GM23338 (cell line): ENCODE measurements at regions not wholly inside any gene's neighbourhood (a gene's known extent, or its start where the extent isn't known, plus 50 kb on each side); places are given as distances from the start of the nearest gene placed in this dataset.

ENCODE experiments used
- ATAC-seq: fragments of 200-7000 bp; cut with Tn5 transposase; 3 replicates; pipeline ENCODE4 v1.9.1; 2020
- DNase-seq: peaks from one replicate; pipeline ENCODE4 v3.0.0-alpha.2; 2015; ENCODE audit warnings: low spot score
- H2AFZ ChIP-seq: fragments of 200-600 bp; sonication (generic); 2 replicates; pipeline ENCODE4 v1.8.0; 2016; ENCODE audit warnings: antibody characterized with exemption, mild to moderate bottlenecking, moderate library complexity
- H3F3A ChIP-seq: fragments of 200-600 bp; sonication (generic); replicated peaks from 2 replicates; pipeline ENCODE4 v1.8.0; 2017; ENCODE audit warnings: antibody characterized with exemption, mixed run types, low read depth
- H3K27ac ChIP-seq: fragments of 200-600 bp; sonication (generic); 2 replicates; pipeline ENCODE4 v1.6.1; 2016; ENCODE audit warnings: low read depth
- H3K27me3 ChIP-seq: fragments of 200-600 bp; sonication (generic); 2 replicates; pipeline ENCODE4 v1.8.0; 2016; ENCODE audit warnings: mild to moderate bottlenecking, mixed run types, moderate library complexity; ENCODE audit not compliant: insufficient read depth
- H3K36me3 ChIP-seq: fragments of 200-600 bp; sonication (generic); 2 replicates; pipeline ENCODE4 v1.8.0; 2016; ENCODE audit warnings: mild to moderate bottlenecking; ENCODE audit not compliant: insufficient read depth
- H3K4me1 ChIP-seq: fragments of 200-600 bp; sonication (generic); 2 replicates; pipeline ENCODE4 v1.8.0; 2016; ENCODE audit warnings: mild to moderate bottlenecking, moderate library complexity; ENCODE audit not compliant: insufficient read depth
- H3K4me2 ChIP-seq: fragments of 200-600 bp; sonication (generic); 2 replicates; pipeline ENCODE4 v1.7.1; 2017; ENCODE audit warnings: mixed run types
- H3K4me3 ChIP-seq: fragments of 200-600 bp; sonication (generic); 2 replicates; pipeline ENCODE4 v1.6.1; 2016; ENCODE audit warnings: mixed run types
- H3K79me2 ChIP-seq: fragments of 200-600 bp; sonication (generic); replicated peaks from 2 replicates; pipeline ENCODE4 v1.8.0; 2017; ENCODE audit warnings: mild to moderate bottlenecking; ENCODE audit not compliant: insufficient read depth
- H3K9me2 ChIP-seq: fragments of 200-600 bp; sonication (generic); 2 replicates; pipeline ENCODE4 v1.8.0; 2017; ENCODE audit not compliant: insufficient read depth
- H4K20me1 ChIP-seq: fragments of 200-600 bp; sonication (generic); replicated peaks from 2 replicates; pipeline ENCODE4 v1.8.0; 2017; ENCODE audit warnings: mild to moderate bottlenecking; ENCODE audit not compliant: insufficient read depth
- H3K27ac Mint-ChIP-seq: 2 replicates; pipeline ENCODE4 v1.8.0; 2020; ENCODE audit warnings: inconsistent platforms, mild to moderate bottlenecking, moderate library complexity, mixed read lengths
- H3K27me3 Mint-ChIP-seq: 3 replicates; pipeline ENCODE4 v1.8.0; 2022; ENCODE audit warnings: low read depth, mild to moderate bottlenecking, moderate library complexity, mixed read lengths, inconsistent platforms; ENCODE audit not compliant: insufficient read depth, poor library complexity
- H3K36me3 Mint-ChIP-seq: 3 replicates; pipeline ENCODE4 v1.8.0; 2021; ENCODE audit warnings: low read depth, mild to moderate bottlenecking, inconsistent platforms, moderate library complexity, mixed read lengths
- H3K4me1 Mint-ChIP-seq: 3 replicates; pipeline ENCODE4 v1.8.0; 2020; ENCODE audit warnings: mild to moderate bottlenecking, inconsistent platforms, mixed read lengths
- H3K4me3 Mint-ChIP-seq: 3 replicates; pipeline ENCODE4 v1.8.0; 2021; ENCODE audit warnings: moderate library complexity, mild to moderate bottlenecking, inconsistent platforms, mixed read lengths
- H3K9me3 Mint-ChIP-seq: 3 replicates; pipeline ENCODE4 v1.8.0; 2020; ENCODE audit warnings: moderate library complexity, mild to moderate bottlenecking, inconsistent platforms, mixed read lengths
- CREB1 ChIP-seq: fragments of 250-450 bp; sonication (Bioruptor Pico); IDR thresholded peaks from 2 replicates; pipeline ENCODE4 v1.5.0; 2020; ENCODE audit warnings: low read depth, mild to moderate bottlenecking, moderate library complexity
- ETS1 ChIP-seq: IDR thresholded peaks from 2 replicates; pipeline ENCODE4 v1.6.1; 2016; ENCODE audit warnings: antibody characterized with exemption
- EZH2 ChIP-seq: fragments of 200-600 bp; sonication (generic); IDR thresholded peaks from one replicate; pipeline ENCODE4 v1.8.0; 2017; ENCODE audit warnings: antibody characterized with exemption, mild to moderate bottlenecking, low read depth; ENCODE audit not compliant: unreplicated experiment
- EZH2phosphoT487 ChIP-seq: fragments of 200-600 bp; sonication (generic); IDR thresholded peaks from one replicate; pipeline ENCODE4 v1.8.1; 2018; ENCODE audit warnings: antibody characterized with exemption; ENCODE audit not compliant: unreplicated experiment
- JUNB ChIP-seq: IDR thresholded peaks from one replicate; pipeline ENCODE4 v1.6.1; 2016; ENCODE audit warnings: antibody characterized with exemption; ENCODE audit not compliant: unreplicated experiment
- POLR2AphosphoS5 ChIP-seq: IDR thresholded peaks from 2 replicates; pipeline ENCODE4 v1.6.1; 2016; ENCODE audit warnings: antibody characterized with exemption, low read depth
- STAT1 ChIP-seq: IDR thresholded peaks from one replicate; pipeline ENCODE4 v1.6.1; 2016; ENCODE audit warnings: antibody characterized with exemption; ENCODE audit not compliant: unreplicated experiment
- ZNF114 ChIP-seq: fragments of 250-450 bp; sonication (Bioruptor Pico); IDR thresholded peaks from 2 replicates; pipeline ENCODE4 v1.5.0; 2020; ENCODE audit warnings: mild to moderate bottlenecking, moderate library complexity
- ZNF331 ChIP-seq: fragments of 250-450 bp; sonication (Bioruptor Pico); IDR thresholded peaks from 2 replicates; pipeline ENCODE4 v1.5.0; 2020; ENCODE audit warnings: low read depth, mild to moderate bottlenecking, moderate library complexity
- TF ChIP-seq, protein P1 (sequence below): IDR thresholded peaks from one replicate; pipeline ENCODE4 v1.6.1; 2018; ENCODE audit warnings: antibody characterized with exemption; ENCODE audit not compliant: unreplicated experiment

DNA sequence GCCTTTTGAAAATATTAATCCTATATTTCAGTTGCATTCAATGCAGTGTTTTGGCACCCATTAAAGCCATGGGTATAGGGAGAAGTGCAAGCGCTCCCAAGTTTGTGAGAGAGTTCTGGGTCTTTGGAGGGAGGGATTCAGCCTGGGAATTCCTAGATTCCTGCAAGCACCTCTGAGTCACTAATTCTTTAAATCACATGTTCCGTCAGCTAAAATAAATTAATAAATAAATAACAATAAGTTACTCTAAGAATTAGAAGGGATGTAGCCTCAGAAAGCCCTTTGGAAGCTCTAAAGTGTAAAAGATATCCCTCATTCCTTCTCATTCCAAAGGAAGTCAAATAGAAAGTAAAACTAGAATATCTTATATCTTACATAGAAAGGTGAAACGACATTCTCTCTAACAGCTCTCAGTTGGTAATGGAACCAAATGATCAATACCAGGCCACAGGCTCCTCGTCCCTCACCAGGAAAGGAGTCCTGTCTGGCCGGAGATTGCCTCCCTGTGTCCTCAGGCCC lies 222.4 kb upstream of the RBBP8 start:
- Histone ChIP-seq H3K36me3 (no peaks in the 10 kb centered on the region), H3K4me3 (no peak overlapping the region), H3K9me2 (peaks cover 4% of the 10 kb centered on the region; the same call in 1 of the 2 replicates), H3K27ac (no peak overlapping the region), H3K4me2 (peak overlapping the region; percentile 58), H3K27me3 (no peaks in the 10 kb centered on the region), H3F3A (no peaks in the 10 kb centered on the region), H3K79me2 (no peaks in the 10 kb centered on the region), H3K4me1 (peaks cover 5% of the 10 kb centered on the region; the same call in 1 of the 2 replicates), H2AFZ (peak overlapping the region; percentile 81; the same call in 1 of the 2 replicates), H4K20me1 (no peaks in the 10 kb centered on the region)
- TF ChIP-seq EZH2 (no peak), STAT1 (no peak), ZNF114 (CRISPR knock-in tag) (no peak)
- TF ChIP-seq, protein P1, sequence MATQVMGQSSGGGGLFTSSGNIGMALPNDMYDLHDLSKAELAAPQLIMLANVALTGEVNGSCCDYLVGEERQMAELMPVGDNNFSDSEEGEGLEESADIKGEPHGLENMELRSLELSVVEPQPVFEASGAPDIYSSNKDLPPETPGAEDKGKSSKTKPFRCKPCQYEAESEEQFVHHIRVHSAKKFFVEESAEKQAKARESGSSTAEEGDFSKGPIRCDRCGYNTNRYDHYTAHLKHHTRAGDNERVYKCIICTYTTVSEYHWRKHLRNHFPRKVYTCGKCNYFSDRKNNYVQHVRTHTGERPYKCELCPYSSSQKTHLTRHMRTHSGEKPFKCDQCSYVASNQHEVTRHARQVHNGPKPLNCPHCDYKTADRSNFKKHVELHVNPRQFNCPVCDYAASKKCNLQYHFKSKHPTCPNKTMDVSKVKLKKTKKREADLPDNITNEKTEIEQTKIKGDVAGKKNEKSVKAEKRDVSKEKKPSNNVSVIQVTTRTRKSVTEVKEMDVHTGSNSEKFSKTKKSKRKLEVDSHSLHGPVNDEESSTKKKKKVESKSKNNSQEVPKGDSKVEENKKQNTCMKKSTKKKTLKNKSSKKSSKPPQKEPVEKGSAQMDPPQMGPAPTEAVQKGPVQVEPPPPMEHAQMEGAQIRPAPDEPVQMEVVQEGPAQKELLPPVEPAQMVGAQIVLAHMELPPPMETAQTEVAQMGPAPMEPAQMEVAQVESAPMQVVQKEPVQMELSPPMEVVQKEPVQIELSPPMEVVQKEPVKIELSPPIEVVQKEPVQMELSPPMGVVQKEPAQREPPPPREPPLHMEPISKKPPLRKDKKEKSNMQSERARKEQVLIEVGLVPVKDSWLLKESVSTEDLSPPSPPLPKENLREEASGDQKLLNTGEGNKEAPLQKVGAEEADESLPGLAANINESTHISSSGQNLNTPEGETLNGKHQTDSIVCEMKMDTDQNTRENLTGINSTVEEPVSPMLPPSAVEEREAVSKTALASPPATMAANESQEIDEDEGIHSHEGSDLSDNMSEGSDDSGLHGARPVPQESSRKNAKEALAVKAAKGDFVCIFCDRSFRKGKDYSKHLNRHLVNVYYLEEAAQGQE, result no peak
- Mint-ChIP-seq H3K27ac (no peak overlapping the region), H3K4me1 (peaks cover 8% of the 10 kb centered on the region), H3K27me3 (no peaks in the 10 kb centered on the region), H3K4me3 (0 out of 3 replicates have a peak overlapping the region, but pooled peaks have one; percentile 21), H3K9me3 (no peaks in the 10 kb centered on the region), H3K36me3 (no peaks in the 10 kb centered on the region)
- ATAC-seq (no peak), DNase-seq (no peak)

- Histone ChIP-seq H2AFZ (peak overlapping the region; percentile 81; the same call in 1 of the 2 replicates), H4K20me1 (no peaks in the 10 kb centered on the region), H3K9me2 (peaks cover 4% of the 10 kb centered on the region; the same call in 1 of the 2 replicates), H3K79me2 (no peaks in the 10 kb centered on the region), H3F3A (no peaks in the 10 kb centered on the region), H3K36me3 (no peaks in the 10 kb centered on the region), H3K4me2 (peak overlapping the region; percentile 58), H3K27me3 (no peaks in the 10 kb centered on the region), H3K27ac (no peak overlapping the region), H3K4me3 (no peak overlapping the region), H3K4me1 (peaks cover 5% of the 10 kb centered on the region; the same call in 1 of the 2 replicates)
- 0 out of 3 replicates have a peak overlapping the region, but pooled peaks have one; percentile 21 for H3K4me3 Mint-ChIP-seq
- H3K27me3 Mint-ChIP-seq, result no peaks in the 10 kb centered on the region
- DNase-seq, result peak; percentile 24
- H3K27ac Mint-ChIP-seq, result no peak overlapping the region
- peak; percentile 76 for ATAC-seq
- peaks cover 8% of the 10 kb centered on the region for H3K4me1 Mint-ChIP-seq
- H3K36me3 Mint-ChIP-seq, result no peaks in the 10 kb centered on the region
- H3K9me3 Mint-ChIP-seq, result no peaks in the 10 kb centered on the region
- TF ChIP-seq POLR2AphosphoS5, result no peak
- TF ChIP-seq ETS1, result no peak
- TF ChIP-seq ZNF114 (CRISPR knock-in tag), result no peak
- TF ChIP-seq EZH2, result no peak
- TF ChIP-seq EZH2phosphoT487, result no peak
- no peak for TF ChIP-seq ZNF331
- no peak for TF ChIP-seq STAT1
- TF ChIP-seq CREB1, result no peak
- TF ChIP-seq JUNB, result no peak
- TF ChIP-seq, protein P1, result no peak
Observed at GRCh38 chr18:22711192-22711685, 221.9 kb upstream of the RBBP8 start.
